HG03565 (cell line): ENCODE measurements at regions not wholly inside any gene's neighbourhood (a gene's known extent, or its start where the extent isn't known, plus 50 kb on each side); places are given as distances from the start of the nearest gene placed in this dataset.

Experiments used
- ATAC-seq: cut with Tn5 transposase; IDR thresholded peaks from one replicate; pipeline ENCODE4 v1.9.1; 2021; ENCODE audit warnings: mild to moderate bottlenecking, moderate library complexity; ENCODE audit not compliant: unreplicated experiment

- ATAC-seq = no peak
Observed at GRCh38 chr3:72441284-72441994, 406.8 kb downstream of the SHQ1 start.

- ATAC-seq = peak; percentile 49
Observed at GRCh38 chr3:72440491-72440890, 407.8 kb downstream of the SHQ1 start.

- no peak for ATAC-seq
Observed at GRCh38 chr3:72439321-72440183, 408.7 kb downstream of the SHQ1 start.

GRCh38 chr3:72437661-72438406 is 410.4 kb downstream of the SHQ1 start:
- no peak for ATAC-seq

GRCh38 chr3:72436863-72437592 is 411.2 kb downstream of the SHQ1 start:
- no peak for ATAC-seq

GRCh38 chr3:72434296-72434695 is 413.9 kb downstream of the SHQ1 start:
- ATAC-seq = no peak

GRCh38 chr3:72432246-72432645 is 416.0 kb downstream of the SHQ1 start:
- no peak for ATAC-seq

GRCh38 chr3:72429589-72430353 is 418.5 kb downstream of the SHQ1 start:
- no peak for ATAC-seq

- no peak for ATAC-seq
Observed at GRCh38 chr3:72428803-72429202, 419.4 kb downstream of the SHQ1 start.

GRCh38 chr3:72427624-72428023 is 420.6 kb downstream of the SHQ1 start:
- ATAC-seq = no peak

GRCh38 chr3:72426618-72427397 is 421.4 kb downstream of the SHQ1 start:
- ATAC-seq = peak; percentile 73

- no peak for ATAC-seq
Observed at GRCh38 chr3:72423643-72424042, 424.6 kb downstream of the SHQ1 start.

- no peak for ATAC-seq
Observed at GRCh38 chr3:72421786-72422185, 426.5 kb downstream of the SHQ1 start.

GRCh38 chr3:72421126-72421525 is 427.1 kb downstream of the SHQ1 start:
- ATAC-seq = no peak

- ATAC-seq = no peak
Observed at GRCh38 chr3:72418856-72419255, 429.4 kb downstream of the SHQ1 start.

- ATAC-seq = no peak
Observed at GRCh38 chr3:72418244-72418643, 430.0 kb downstream of the SHQ1 start.

- no peak for ATAC-seq
Observed at GRCh38 chr3:72414481-72415016, 433.7 kb downstream of the SHQ1 start.

GRCh38 chr3:72413228-72413627 is 435.0 kb downstream of the SHQ1 start:
- ATAC-seq = no peak

GRCh38 chr3:72412340-72412956 is 435.8 kb downstream of the SHQ1 start:
- ATAC-seq = no peak
